GM23338 (cell line): ENCODE measurements at regions not wholly inside any gene's neighbourhood (a gene's known extent, or its start where the extent isn't known, plus 50 kb on each side); places are given as distances from the start of the nearest gene placed in this dataset.

Source experiments
- ATAC-seq: fragments of 200-7000 bp; cut with Tn5 transposase; 3 replicates; pipeline ENCODE4 v1.9.1; 2020
- DNase-seq: peaks from one replicate; pipeline ENCODE4 v3.0.0-alpha.2; 2015; ENCODE audit warnings: low spot score
- H2AFZ ChIP-seq: fragments of 200-600 bp; sonication (generic); 2 replicates; pipeline ENCODE4 v1.8.0; 2016; ENCODE audit warnings: antibody characterized with exemption, mild to moderate bottlenecking, moderate library complexity
- H3F3A ChIP-seq: fragments of 200-600 bp; sonication (generic); replicated peaks from 2 replicates; pipeline ENCODE4 v1.8.0; 2017; ENCODE audit warnings: antibody characterized with exemption, mixed run types, low read depth
- H3K27ac ChIP-seq: fragments of 200-600 bp; sonication (generic); 2 replicates; pipeline ENCODE4 v1.6.1; 2016; ENCODE audit warnings: low read depth
- H3K27me3 ChIP-seq: fragments of 200-600 bp; sonication (generic); 2 replicates; pipeline ENCODE4 v1.8.0; 2016; ENCODE audit warnings: mild to moderate bottlenecking, mixed run types, moderate library complexity; ENCODE audit not compliant: insufficient read depth
- H3K36me3 ChIP-seq: fragments of 200-600 bp; sonication (generic); 2 replicates; pipeline ENCODE4 v1.8.0; 2016; ENCODE audit warnings: mild to moderate bottlenecking; ENCODE audit not compliant: insufficient read depth
- H3K4me1 ChIP-seq: fragments of 200-600 bp; sonication (generic); 2 replicates; pipeline ENCODE4 v1.8.0; 2016; ENCODE audit warnings: mild to moderate bottlenecking, moderate library complexity; ENCODE audit not compliant: insufficient read depth
- H3K4me2 ChIP-seq: fragments of 200-600 bp; sonication (generic); 2 replicates; pipeline ENCODE4 v1.7.1; 2017; ENCODE audit warnings: mixed run types
- H3K4me3 ChIP-seq: fragments of 200-600 bp; sonication (generic); 2 replicates; pipeline ENCODE4 v1.6.1; 2016; ENCODE audit warnings: mixed run types
- H3K79me2 ChIP-seq: fragments of 200-600 bp; sonication (generic); replicated peaks from 2 replicates; pipeline ENCODE4 v1.8.0; 2017; ENCODE audit warnings: mild to moderate bottlenecking; ENCODE audit not compliant: insufficient read depth
- H3K9me2 ChIP-seq: fragments of 200-600 bp; sonication (generic); 2 replicates; pipeline ENCODE4 v1.8.0; 2017; ENCODE audit not compliant: insufficient read depth
- H4K20me1 ChIP-seq: fragments of 200-600 bp; sonication (generic); replicated peaks from 2 replicates; pipeline ENCODE4 v1.8.0; 2017; ENCODE audit warnings: mild to moderate bottlenecking; ENCODE audit not compliant: insufficient read depth
- H3K27ac Mint-ChIP-seq: 2 replicates; pipeline ENCODE4 v1.8.0; 2020; ENCODE audit warnings: inconsistent platforms, mild to moderate bottlenecking, moderate library complexity, mixed read lengths
- H3K27me3 Mint-ChIP-seq: 3 replicates; pipeline ENCODE4 v1.8.0; 2022; ENCODE audit warnings: low read depth, mild to moderate bottlenecking, moderate library complexity, mixed read lengths, inconsistent platforms; ENCODE audit not compliant: insufficient read depth, poor library complexity
- H3K36me3 Mint-ChIP-seq: 3 replicates; pipeline ENCODE4 v1.8.0; 2021; ENCODE audit warnings: low read depth, mild to moderate bottlenecking, inconsistent platforms, moderate library complexity, mixed read lengths
- H3K4me1 Mint-ChIP-seq: 3 replicates; pipeline ENCODE4 v1.8.0; 2020; ENCODE audit warnings: mild to moderate bottlenecking, inconsistent platforms, mixed read lengths
- H3K4me3 Mint-ChIP-seq: 3 replicates; pipeline ENCODE4 v1.8.0; 2021; ENCODE audit warnings: moderate library complexity, mild to moderate bottlenecking, inconsistent platforms, mixed read lengths
- H3K9me3 Mint-ChIP-seq: 3 replicates; pipeline ENCODE4 v1.8.0; 2020; ENCODE audit warnings: moderate library complexity, mild to moderate bottlenecking, inconsistent platforms, mixed read lengths
- CREB1 ChIP-seq: fragments of 250-450 bp; sonication (Bioruptor Pico); IDR thresholded peaks from 2 replicates; pipeline ENCODE4 v1.5.0; 2020; ENCODE audit warnings: low read depth, mild to moderate bottlenecking, moderate library complexity
- CTCF ChIP-seq, 2 experiments: fragments of 200-600 bp in 1 of 2; sonication (generic) in 1 of 2; conservative IDR thresholded peaks; 2 replicates each; pipeline versions ENCODE4 v1.5.1 to v1.6.1; 2016 to 2017; ENCODE audit warnings: antibody characterized with exemption in 2 of 2, low read depth in 2 of 2, mild to moderate bottlenecking in 2 of 2, moderate library complexity in 1 of 2
- ETS1 ChIP-seq: IDR thresholded peaks from 2 replicates; pipeline ENCODE4 v1.6.1; 2016; ENCODE audit warnings: antibody characterized with exemption
- EZH2 ChIP-seq: fragments of 200-600 bp; sonication (generic); IDR thresholded peaks from one replicate; pipeline ENCODE4 v1.8.0; 2017; ENCODE audit warnings: antibody characterized with exemption, mild to moderate bottlenecking, low read depth; ENCODE audit not compliant: unreplicated experiment
- EZH2phosphoT487 ChIP-seq: fragments of 200-600 bp; sonication (generic); IDR thresholded peaks from one replicate; pipeline ENCODE4 v1.8.1; 2018; ENCODE audit warnings: antibody characterized with exemption; ENCODE audit not compliant: unreplicated experiment
- JUNB ChIP-seq: IDR thresholded peaks from one replicate; pipeline ENCODE4 v1.6.1; 2016; ENCODE audit warnings: antibody characterized with exemption; ENCODE audit not compliant: unreplicated experiment
- NANOG ChIP-seq: IDR thresholded peaks from 2 replicates; pipeline ENCODE4 v1.6.1; 2016; ENCODE audit warnings: antibody characterized with exemption, borderline replicate concordance
- POLR2AphosphoS5 ChIP-seq: IDR thresholded peaks from 2 replicates; pipeline ENCODE4 v1.6.1; 2016; ENCODE audit warnings: antibody characterized with exemption, low read depth
- REST ChIP-seq: IDR thresholded peaks from one replicate; pipeline ENCODE4 v1.6.1; 2018; ENCODE audit warnings: antibody characterized with exemption; ENCODE audit not compliant: unreplicated experiment
- ZNF114 ChIP-seq: fragments of 250-450 bp; sonication (Bioruptor Pico); IDR thresholded peaks from 2 replicates; pipeline ENCODE4 v1.5.0; 2020; ENCODE audit warnings: mild to moderate bottlenecking, moderate library complexity
- ZNF331 ChIP-seq: fragments of 250-450 bp; sonication (Bioruptor Pico); IDR thresholded peaks from 2 replicates; pipeline ENCODE4 v1.5.0; 2020; ENCODE audit warnings: low read depth, mild to moderate bottlenecking, moderate library complexity
- ZNF462 ChIP-seq: fragments of 250-450 bp; sonication (Bioruptor Pico); IDR thresholded peaks from 2 replicates; pipeline ENCODE4 v1.5.0; 2020; ENCODE audit warnings: mild to moderate bottlenecking, moderate library complexity

- TF ChIP-seq ZNF462 (CRISPR knock-in tag) (no peak), CREB1 (CRISPR knock-in tag) (no peak), EZH2phosphoT487 (no peak), ZNF114 (no peak), NANOG (no peak), POLR2AphosphoS5 (no peak), ZNF331 (no peak), EZH2 (no peak)
Observed at GRCh38 chr1:67601539-67601938, 83.5 kb upstream of the GADD45A start (continued).

- TF ChIP-seq EZH2 (no peak), ETS1 (no peak), CTCF (conservative IDR thresholded peaks at IDR 0.05; ENCODE audit: low read depth in 2 of 2) (no peak), ZNF331 (no peak), JUNB (no peak), CREB1 (CRISPR knock-in tag) (no peak), NANOG (no peak), ZNF114 (no peak), POLR2AphosphoS5 (no peak), EZH2phosphoT487 (no peak), REST (no peak)
- Histone ChIP-seq H3K79me2 (no peaks in the 10 kb centered on the region), H3F3A (no peaks in the 10 kb centered on the region), H3K9me2 (no peaks in the 10 kb centered on the region), H3K36me3 (no peaks in the 10 kb centered on the region), H3K27me3 (no peaks in the 10 kb centered on the region), H4K20me1 (no peaks in the 10 kb centered on the region), H3K4me1 (no peaks in the 10 kb centered on the region), H3K27ac (no peak overlapping the region), H2AFZ (no peak overlapping the region), H3K4me2 (no peak overlapping the region), H3K4me3 (no peak overlapping the region)
- Mint-ChIP-seq H3K4me1 (peaks cover 15% of the 10 kb centered on the region), H3K36me3 (no peaks in the 10 kb centered on the region; the same call in 2 of the 3 replicates), H3K9me3 (peaks cover 5% of the 10 kb centered on the region; the same call in 1 of the 3 replicates), H3K27ac (no peak overlapping the region), H3K4me3 (no peak overlapping the region), H3K27me3 (peaks cover 4% of the 10 kb centered on the region)
- DNase-seq (no peak), ATAC-seq (no peak)
Observed at GRCh38 chr1:67601955-67602354, 83.0 kb upstream of the GADD45A start.
